Spleen (tissue), 11 donors: ENCODE measurements at regions not wholly inside any gene's neighbourhood (a gene's known extent, or its start where the extent isn't known, plus 50 kb on each side); places are given as distances from the start of the nearest gene placed in this dataset.

Experiments
- DNase-seq: peaks from one replicate; pipeline ENCODE4 v3.0.0-alpha.2; 2020
- H3K27ac ChIP-seq, 8 donors: fragments of 200-600 bp; sonication (generic) in 7 of 8; 1 replicate in 4 of 8; 2 replicates in 4 of 8; pipeline versions ENCODE4 v1.5.0 to v1.8.0; 2016 to 2021; ENCODE audit warnings: inconsistent platforms in 4 of 8, mild to moderate bottlenecking in 4 of 8, moderate library complexity in 1 of 8
- H3K27me3 ChIP-seq, 7 donors: fragments of 200-600 bp; sonication (generic) in 6 of 7; replicated peaks in 1 of 7; 1 replicate in 4 of 7; 2 replicates in 3 of 7; pipeline versions ENCODE4 v1.5.0 to v1.8.0; 2016 to 2021; ENCODE audit warnings: inconsistent platforms in 3 of 7, mild to moderate bottlenecking in 1 of 7
- H3K36me3 ChIP-seq, 6 donors: fragments of 200-600 bp; sonication (generic) in 5 of 6; 1 replicate in 4 of 6; 2 replicates in 2 of 6; pipeline versions ENCODE4 v1.5.0 to v1.8.0; 2016 to 2021; ENCODE audit warnings: inconsistent platforms in 2 of 6
- H3K4me1 ChIP-seq, 6 donors: fragments of 200-600 bp; sonication (generic) in 5 of 6; 1 replicate in 3 of 6; 2 replicates in 3 of 6; pipeline versions ENCODE4 v1.5.0 to v1.8.0; 2016 to 2021; ENCODE audit warnings: inconsistent platforms in 3 of 6
- H3K4me3 ChIP-seq, 8 donors: fragments of 200-600 bp; sonication (generic) in 7 of 8; 1 replicate in 4 of 8; 2 replicates in 4 of 8; pipeline versions ENCODE4 v1.5.0 to v1.8.0; 2016 to 2021; ENCODE audit warnings: inconsistent platforms in 4 of 8, mild to moderate bottlenecking in 4 of 8, moderate library complexity in 2 of 8
- H3K9me3 ChIP-seq, 8 donors: fragments of 200-600 bp; sonication (generic) in 7 of 8; 1 replicate in 4 of 8; 2 replicates in 4 of 8; pipeline versions ENCODE4 v1.5.0 to v1.8.0; 2016 to 2021; ENCODE audit warnings: inconsistent platforms in 4 of 8
- POLR2A ChIP-seq, 3 donors: fragments of 450-650 bp; IDR thresholded peaks; one replicate each; pipeline ENCODE4 v1.5.1; 2017; ENCODE audit warnings: antibody characterized with exemption in 3 of 3, mild to moderate bottlenecking in 1 of 3
- POLR2AphosphoS5 ChIP-seq, 3 donors: sonication (generic); formaldehyde crosslinking; IDR thresholded peaks; one replicate each; pipeline ENCODE4 v1.5.1; 2017; ENCODE audit warnings: antibody characterized with exemption in 3 of 3
- WGBS, 5 donors: extraction: QIAGEN DNeasy Blood & Tissue Kit in 3 of 5; methylation state at CpG; one replicate each; pipeline versions ENCODE4 v1.1.5 to v1.1.7; 2013 to 2018; 5-methylcytosine and 5-hydroxymethylcytosine counted together
- intact Hi-C: fragments of 100-400 bp; cut with DNase I; formaldehyde crosslinking; loops from one replicate; pipeline ENCODE4 v1.15.0; 2023; ENCODE audit warnings: low total_unique reads
- TF ChIP-seq, protein P1 (sequence below), 11 experiments: fragments of 200-600 bp in 7 of 11; fragments of 450-650 bp in 4 of 11; sonication (generic) in 4 of 11; IDR thresholded peaks in 8 of 11; conservative IDR thresholded peaks in 3 of 11; 1 replicate in 7 of 11; 2 replicates in 4 of 11; pipeline versions ENCODE4 v1.4.0 to v1.8.0; 2016 to 2021; ENCODE audit warnings: antibody characterized with exemption in 11 of 11, inconsistent platforms in 4 of 11, mild to moderate bottlenecking in 1 of 11
- donor health status: healthy with polysubstance abuse.
- donor health status: DM: no; HTN: no; CAD: no; lungs with moderate emphysema.
- donor health status: DM: no; HTN: no; CAD: no.
- donor health status: Bipolar disorder and iron deficiency.
- donor health status: healthy.
- donor health status: DM: no; HTN: no; CAD: no.
- donor health status: DM: yes; HTN: yes; CAD: no.

DNA sequence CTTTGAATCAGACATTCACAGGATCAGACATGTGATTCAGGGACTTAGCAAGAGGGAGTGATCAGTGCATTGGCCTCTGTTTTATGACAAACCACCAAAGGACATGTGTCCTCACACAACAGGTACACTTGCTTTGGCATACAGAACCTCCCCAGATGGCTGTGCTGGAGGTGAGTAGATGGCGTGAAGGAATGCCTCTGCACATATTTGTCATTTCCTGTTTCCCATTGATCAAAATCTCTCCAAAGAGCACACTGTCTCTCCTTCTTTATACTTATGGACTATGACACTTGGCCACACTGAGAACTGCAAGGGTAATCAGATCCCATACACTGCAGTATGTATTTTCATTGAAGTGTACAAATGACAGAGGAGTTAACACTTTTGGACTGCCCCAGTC lies 927.6 kb downstream of the TSN start:
- DNase-seq: no peak
- WGBS, 5 donors: 76 to 94% (median 87%) methylated on average over 1 of the region's 1 CpG

DNA sequence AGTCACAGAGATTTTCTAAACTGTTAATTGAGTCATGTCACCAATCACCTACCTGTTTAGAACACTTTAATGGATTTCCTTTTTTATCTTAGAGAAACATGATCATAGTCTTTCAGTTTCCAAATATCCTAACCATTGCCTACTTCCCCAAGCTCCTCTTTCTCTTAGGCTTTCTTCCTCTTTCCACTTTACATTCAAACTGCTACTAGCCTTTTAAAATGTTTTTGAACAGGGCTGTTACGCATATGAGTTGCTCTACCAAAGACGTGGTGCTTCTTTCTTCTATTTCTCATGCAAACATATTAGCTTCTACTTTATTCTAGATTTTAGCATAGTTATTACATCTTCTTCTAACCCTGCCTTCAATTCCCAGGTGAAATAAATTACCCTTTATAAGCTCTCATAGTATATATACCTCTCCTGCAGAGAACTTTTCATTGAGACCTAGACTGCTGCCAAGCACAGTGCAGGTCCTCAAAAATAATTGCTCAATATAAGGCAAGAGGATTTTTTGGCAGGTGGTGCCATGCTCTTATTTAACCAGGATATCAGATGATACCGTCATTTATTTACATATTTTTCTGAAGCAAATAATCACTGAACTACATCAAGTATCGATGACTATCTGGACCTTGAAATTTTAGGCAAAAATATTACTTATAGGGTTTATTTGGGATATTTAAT lies 937.1 kb downstream of the TSN start:
- Histone ChIP-seq H3K36me3 (no peaks in the 10 kb centered on the region), H3K9me3 (peaks cover 0 to 3% (median 0%) of the 10 kb centered on the region in 8 donors), H3K27me3 (no peaks in the 10 kb centered on the region), H3K4me1 (no peaks in the 10 kb centered on the region), H3K4me3 (no peak overlapping the region), H3K27ac (no peak overlapping the region)
- no peak for TF ChIP-seq POLR2A (IDR thresholded peaks at IDR 0.05)
- no peak for TF ChIP-seq POLR2AphosphoS5 (IDR thresholded peaks at IDR 0.05)
- TF ChIP-seq, protein P1, sequence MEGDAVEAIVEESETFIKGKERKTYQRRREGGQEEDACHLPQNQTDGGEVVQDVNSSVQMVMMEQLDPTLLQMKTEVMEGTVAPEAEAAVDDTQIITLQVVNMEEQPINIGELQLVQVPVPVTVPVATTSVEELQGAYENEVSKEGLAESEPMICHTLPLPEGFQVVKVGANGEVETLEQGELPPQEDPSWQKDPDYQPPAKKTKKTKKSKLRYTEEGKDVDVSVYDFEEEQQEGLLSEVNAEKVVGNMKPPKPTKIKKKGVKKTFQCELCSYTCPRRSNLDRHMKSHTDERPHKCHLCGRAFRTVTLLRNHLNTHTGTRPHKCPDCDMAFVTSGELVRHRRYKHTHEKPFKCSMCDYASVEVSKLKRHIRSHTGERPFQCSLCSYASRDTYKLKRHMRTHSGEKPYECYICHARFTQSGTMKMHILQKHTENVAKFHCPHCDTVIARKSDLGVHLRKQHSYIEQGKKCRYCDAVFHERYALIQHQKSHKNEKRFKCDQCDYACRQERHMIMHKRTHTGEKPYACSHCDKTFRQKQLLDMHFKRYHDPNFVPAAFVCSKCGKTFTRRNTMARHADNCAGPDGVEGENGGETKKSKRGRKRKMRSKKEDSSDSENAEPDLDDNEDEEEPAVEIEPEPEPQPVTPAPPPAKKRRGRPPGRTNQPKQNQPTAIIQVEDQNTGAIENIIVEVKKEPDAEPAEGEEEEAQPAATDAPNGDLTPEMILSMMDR (IDR thresholded peaks at IDR 0.05 in 8 of 11, conservative IDR thresholded peaks at IDR 0.05 in 3 of 11): no peak
- DNase-seq: no peak
- 76 to 91% (median 82%) methylated on average over 4 of the region's 4 CpGs for WGBS, 5 donors
- intact Hi-C loops: no loop called here

More for the DNA sequence above, 927.6 kb downstream of the TSN start:
- Histone ChIP-seq H3K27ac (no peak overlapping the region), H3K27me3 (no peaks in the 10 kb centered on the region), H3K4me1 (no peaks in the 10 kb centered on the region), H3K9me3 (peaks cover 0 to 5% (median 0%) of the 10 kb centered on the region in 8 donors), H3K36me3 (no peaks in the 10 kb centered on the region), H3K4me3 (no peak overlapping the region)
- intact Hi-C loops: no loop called here
- TF ChIP-seq POLR2A (IDR thresholded peaks at IDR 0.05) (no peak), POLR2AphosphoS5 (IDR thresholded peaks at IDR 0.05) (no peak)
- TF ChIP-seq, protein P1 (IDR thresholded peaks at IDR 0.05 in 8 of 11, conservative IDR thresholded peaks at IDR 0.05 in 3 of 11): no peak

DNA sequence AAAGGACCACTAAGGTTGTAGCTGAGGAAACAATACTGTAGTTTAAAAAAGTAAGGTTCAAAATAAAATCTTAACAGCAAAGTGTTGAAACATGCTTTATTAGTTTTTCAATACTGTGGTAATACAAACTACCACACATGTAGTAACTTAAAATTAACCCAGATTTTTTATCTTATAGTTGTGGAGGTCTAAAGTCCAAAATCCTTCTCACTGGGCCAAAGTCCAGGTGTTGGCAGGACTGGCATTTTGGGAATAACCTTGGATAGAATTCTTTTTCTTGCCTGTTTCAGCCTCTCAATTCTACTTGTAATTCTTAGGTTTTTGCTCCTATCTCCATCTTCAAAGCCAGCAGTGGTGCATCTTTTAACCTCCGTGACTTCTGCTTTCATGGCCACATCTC lies 942.0 kb downstream of the TSN start:
- H3K27ac ChIP-seq: no peak overlapping the region
- TF ChIP-seq, protein P1 (IDR thresholded peaks at IDR 0.05 in 8 of 11, conservative IDR thresholded peaks at IDR 0.05 in 3 of 11): no peak
- TF ChIP-seq POLR2A (IDR thresholded peaks at IDR 0.05) (no peak), POLR2AphosphoS5 (IDR thresholded peaks at IDR 0.05) (no peak)
- H3K36me3 ChIP-seq: no peaks in the 10 kb centered on the region
- no peak overlapping the region for H3K4me3 ChIP-seq
- no peak for DNase-seq
- intact Hi-C loops: no loop called here
- WGBS, 5 donors: 92 to 100% (median 94%) methylated on average over 1 of the region's 1 CpG
- H3K27me3 ChIP-seq: no peaks in the 10 kb centered on the region
- no peaks in the 10 kb centered on the region for H3K4me1 ChIP-seq
- H3K9me3 ChIP-seq: peaks cover 0 to 3% (median 0%) of the 10 kb centered on the region in 8 donors

DNA sequence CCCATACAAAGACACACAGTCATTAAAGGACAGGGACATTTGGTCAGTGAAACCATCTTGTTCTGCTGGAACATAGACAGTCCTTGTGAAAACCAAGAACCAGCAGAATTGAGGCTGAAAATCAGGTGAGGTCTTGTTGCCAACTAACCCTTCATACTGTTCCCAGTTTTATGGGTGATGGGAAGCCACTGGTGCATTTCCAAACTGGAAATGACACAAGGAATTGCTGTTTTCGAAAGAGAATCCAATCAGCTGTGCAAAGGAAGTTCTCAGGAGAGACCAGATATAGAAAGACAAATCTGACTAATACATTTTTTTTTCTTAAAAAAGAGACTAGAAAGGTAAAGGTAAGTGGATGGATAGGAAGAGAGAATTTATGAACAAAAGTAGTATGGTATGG lies 948.2 kb downstream of the TSN start:
- no peak for TF ChIP-seq POLR2A (IDR thresholded peaks at IDR 0.05)
- TF ChIP-seq POLR2AphosphoS5 (IDR thresholded peaks at IDR 0.05): no peak
- TF ChIP-seq, protein P1 (IDR thresholded peaks at IDR 0.05 in 8 of 11, conservative IDR thresholded peaks at IDR 0.05 in 3 of 11): no peak
- Histone ChIP-seq H3K4me1 (no peaks in the 10 kb centered on the region), H3K9me3 (no peaks in the 10 kb centered on the region), H3K36me3 (no peaks in the 10 kb centered on the region), H3K4me3 (no peak overlapping the region), H3K27ac (no peak overlapping the region), H3K27me3 (no peaks in the 10 kb centered on the region)
- WGBS, 5 donors: 61 to 83% (median 78%) methylated on average over 1 of the region's 1 CpG
- intact Hi-C loops: no loop called here
- DNase-seq: no peak
